LNCaP clone FGC (cell line): ENCODE measurements at regions not wholly inside any gene's neighbourhood (a gene's known extent, or its start where the extent isn't known, plus 50 kb on each side); places are given as distances from the start of the nearest gene placed in this dataset.

ENCODE experiments used
- DNase-seq: peaks from one replicate; pipeline ENCODE4 v3.0.0-alpha.2; 2011; ENCODE audit warnings: low read depth
- H3K4me3 ChIP-seq: 2 replicates; pipeline ENCODE4 v1.5.1; 2011; ENCODE audit warnings: mild to moderate bottlenecking, low read depth, low read length, control low read depth
- CTCF ChIP-seq: IDR thresholded peaks from 2 replicates; pipeline ENCODE4 v1.5.1; 2012; ENCODE audit warnings: mild to moderate bottlenecking; ENCODE audit not compliant: control insufficient read depth, insufficient read depth; ENCODE audit errors: extremely low read depth

GRCh38 chr14:53306267-53306721 is 153.2 kb upstream of the DDHD1 start:
- peak; percentile 73 for TF ChIP-seq CTCF
- DNase-seq = peak; percentile 18
- peak overlapping the region; percentile 48 for H3K4me3 ChIP-seq

GRCh38 chr14:53304726-53305381 is 151.7 kb upstream of the DDHD1 start:
- no peak for TF ChIP-seq CTCF
- peak; percentile 33 for DNase-seq
- no peak overlapping the region for H3K4me3 ChIP-seq

GRCh38 chr14:53295985-53296582 is 143.0 kb upstream of the DDHD1 start:
- peak; percentile 57 for TF ChIP-seq CTCF
- no peak for DNase-seq
- H3K4me3 ChIP-seq = no peak overlapping the region

GRCh38 chr14:53295372-53295771 is 142.2 kb upstream of the DDHD1 start:
- no peak overlapping the region for H3K4me3 ChIP-seq
- no peak for DNase-seq
- TF ChIP-seq CTCF = no peak

- no peak for DNase-seq
- no peak for TF ChIP-seq CTCF
- H3K4me3 ChIP-seq = no peak overlapping the region
These were observed 133.2 kb upstream of the DDHD1 start for GRCh38 chr14:53286301-53286700.

- no peak overlapping the region for H3K4me3 ChIP-seq
- peak; percentile 28; the same call in 1 of the 2 replicates for TF ChIP-seq CTCF
- DNase-seq = no peak
These were observed 132.7 kb upstream of the DDHD1 start for GRCh38 chr14:53285821-53286220.
